GM10266 (cell line): ENCODE measurements at regions not wholly inside any gene's neighbourhood (a gene's known extent, or its start where the extent isn't known, plus 50 kb on each side); places are given as distances from the start of the nearest gene placed in this dataset.

Experiments used
- DNase-seq: peaks from one replicate; pipeline ENCODE4 v3.0.0; 2012; ENCODE audit errors: extremely low spot score
- CTCF ChIP-seq: IDR thresholded peaks from 2 replicates; pipeline ENCODE4 v1.5.1; 2012; ENCODE audit warnings: mild to moderate bottlenecking, low read depth; ENCODE audit not compliant: control insufficient read depth, insufficient read depth; ENCODE audit errors: missing control alignments

GRCh38 chr7:131959106-131959812 is 402.8 kb upstream of the PODXL start:
- no peak for TF ChIP-seq CTCF
- DNase-seq = no peak

GRCh38 chr7:131957338-131958020 is 401.1 kb upstream of the PODXL start:
- TF ChIP-seq CTCF = no peak
- no peak for DNase-seq

GRCh38 chr7:131956864-131957263 is 400.4 kb upstream of the PODXL start:
- no peak for TF ChIP-seq CTCF
- no peak for DNase-seq

GRCh38 chr7:131955679-131956078 is 399.3 kb upstream of the PODXL start:
- no peak for DNase-seq
- no peak for TF ChIP-seq CTCF

GRCh38 chr7:131953184-131953583 is 396.8 kb upstream of the PODXL start:
- DNase-seq = no peak
- TF ChIP-seq CTCF = no peak

GRCh38 chr7:131952365-131952764 is 395.9 kb upstream of the PODXL start:
- TF ChIP-seq CTCF = no peak
- no peak for DNase-seq

- TF ChIP-seq CTCF = no peak
- DNase-seq = no peak
Measured at GRCh38 chr7:131950758-131951157, 394.3 kb upstream of the PODXL start.
